Testis (tissue), 2 donors: ENCODE measurements at regions not wholly inside any gene's neighbourhood (a gene's known extent, or its start where the extent isn't known, plus 50 kb on each side); places are given as distances from the start of the nearest gene placed in this dataset.

Source experiments
- DNase-seq: peaks from one replicate; pipeline ENCODE4 v3.0.0-alpha.2; 2019
- H3K27ac ChIP-seq, 2 donors: fragments of 200-600 bp; sonication (generic); one replicate each; pipeline ENCODE4 v1.5.1; 2019
- H3K27me3 ChIP-seq: fragments of 200-600 bp; sonication (generic); one replicate; pipeline ENCODE4 v1.5.1; 2019
- H3K36me3 ChIP-seq: fragments of 200-600 bp; sonication (generic); one replicate; pipeline ENCODE4 v1.5.1; 2017; ENCODE audit warnings: low read depth; ENCODE audit errors: missing control alignments
- H3K4me1 ChIP-seq: fragments of 200-600 bp; sonication (generic); one replicate; pipeline ENCODE4 v1.5.1; 2019
- H3K4me3 ChIP-seq, 2 donors: fragments of 200-600 bp; sonication (generic); one replicate each; pipeline ENCODE4 v1.5.1; 2017 to 2019
- H3K9me3 ChIP-seq: fragments of 200-600 bp; sonication (generic); one replicate; pipeline ENCODE4 v1.5.1; 2017
- POLR2A ChIP-seq: fragments of 450-650 bp; IDR thresholded peaks from one replicate; pipeline ENCODE4 v1.6.1; 2017; ENCODE audit warnings: antibody characterized with exemption, mild to moderate bottlenecking, moderate library complexity
- WGBS, 2 donors: methylation state at CpG; one replicate each; pipeline ENCODE4 v1.1.5; 2018; 5-methylcytosine and 5-hydroxymethylcytosine counted together
- intact Hi-C: fragments of 100-400 bp; cut with DNase I; formaldehyde crosslinking; loops from one replicate; pipeline ENCODE4 v1.15.1; 2023; ENCODE audit warnings: low total_unique reads
- TF ChIP-seq, protein P1 (sequence below), 3 experiments: fragments of 450-650 bp in 2 of 3; fragments of 200-600 bp in 1 of 3; sonication (generic) in 1 of 3; IDR thresholded peaks; one replicate each; pipeline ENCODE4 v1.5.1; 2016 to 2019; ENCODE audit warnings: antibody characterized with exemption in 3 of 3, mild to moderate bottlenecking in 2 of 3, moderate library complexity in 1 of 3

DNA sequence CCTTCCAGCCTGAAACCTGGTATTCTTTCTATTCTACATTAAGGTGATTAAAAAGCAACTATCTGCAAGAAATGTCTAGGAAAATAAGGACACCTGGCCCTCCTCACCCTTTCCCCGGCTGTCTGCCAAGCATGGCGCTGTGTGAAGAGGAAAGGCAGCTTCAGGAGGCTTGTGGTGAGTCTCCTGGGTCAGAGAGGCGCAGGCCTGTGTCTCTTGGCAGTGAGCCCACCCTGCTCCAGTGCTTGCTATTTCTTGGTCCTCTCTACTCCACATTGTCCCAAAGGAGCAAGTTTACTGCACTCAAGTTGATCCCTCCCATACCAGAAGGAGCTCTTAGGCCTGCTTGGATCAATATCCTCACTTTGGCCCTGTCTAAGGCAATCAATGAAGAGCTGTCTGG lies 520.7 kb upstream of the B3GAT1 start:
- Histone ChIP-seq H3K4me3 (no peak overlapping the region), H3K27me3 (no peaks in the 10 kb centered on the region), H3K9me3 (no peaks in the 10 kb centered on the region), H3K27ac (no peak overlapping the region), H3K36me3 (no peaks in the 10 kb centered on the region), H3K4me1 (no peaks in the 10 kb centered on the region)
- WGBS, 2 donors, result 57 to 64% methylated on average over 3 of the region's 3 CpGs
- no peak for DNase-seq
- intact Hi-C loops, result no loop called here
- TF ChIP-seq, protein P1, sequence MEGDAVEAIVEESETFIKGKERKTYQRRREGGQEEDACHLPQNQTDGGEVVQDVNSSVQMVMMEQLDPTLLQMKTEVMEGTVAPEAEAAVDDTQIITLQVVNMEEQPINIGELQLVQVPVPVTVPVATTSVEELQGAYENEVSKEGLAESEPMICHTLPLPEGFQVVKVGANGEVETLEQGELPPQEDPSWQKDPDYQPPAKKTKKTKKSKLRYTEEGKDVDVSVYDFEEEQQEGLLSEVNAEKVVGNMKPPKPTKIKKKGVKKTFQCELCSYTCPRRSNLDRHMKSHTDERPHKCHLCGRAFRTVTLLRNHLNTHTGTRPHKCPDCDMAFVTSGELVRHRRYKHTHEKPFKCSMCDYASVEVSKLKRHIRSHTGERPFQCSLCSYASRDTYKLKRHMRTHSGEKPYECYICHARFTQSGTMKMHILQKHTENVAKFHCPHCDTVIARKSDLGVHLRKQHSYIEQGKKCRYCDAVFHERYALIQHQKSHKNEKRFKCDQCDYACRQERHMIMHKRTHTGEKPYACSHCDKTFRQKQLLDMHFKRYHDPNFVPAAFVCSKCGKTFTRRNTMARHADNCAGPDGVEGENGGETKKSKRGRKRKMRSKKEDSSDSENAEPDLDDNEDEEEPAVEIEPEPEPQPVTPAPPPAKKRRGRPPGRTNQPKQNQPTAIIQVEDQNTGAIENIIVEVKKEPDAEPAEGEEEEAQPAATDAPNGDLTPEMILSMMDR (IDR thresholded peaks at IDR 0.05), result no peak
- TF ChIP-seq POLR2A, result no peak

DNA sequence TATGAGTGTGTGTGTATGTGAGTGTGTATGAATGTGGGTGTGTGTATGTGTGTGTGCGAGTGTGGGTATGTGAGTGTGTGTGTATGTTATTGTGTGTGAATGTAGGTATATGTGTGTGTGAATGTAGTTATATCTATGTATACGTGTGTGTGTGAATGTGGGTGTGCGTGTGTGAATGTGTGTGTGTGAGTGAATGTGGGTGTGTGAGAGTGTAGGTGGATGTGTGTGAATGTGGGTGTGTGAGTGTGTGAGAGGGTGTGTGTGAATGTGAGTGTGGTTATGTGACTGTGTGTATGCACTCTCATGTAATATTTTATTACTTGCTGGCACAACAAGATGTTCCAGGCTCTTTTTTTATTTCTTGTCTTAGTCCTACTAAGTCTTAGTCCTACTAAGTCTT lies 513.4 kb upstream of the B3GAT1 start:
- 77 to 91% methylated on average over 3 of the region's 3 CpGs for WGBS, 2 donors
- DNase-seq, result no peak
- Histone ChIP-seq H3K4me1 (no peaks in the 10 kb centered on the region), H3K36me3 (no peaks in the 10 kb centered on the region), H3K9me3 (no peaks in the 10 kb centered on the region), H3K27me3 (no peaks in the 10 kb centered on the region), H3K4me3 (no peak overlapping the region), H3K27ac (no peak overlapping the region)
- no peak for TF ChIP-seq POLR2A
- TF ChIP-seq, protein P1 (IDR thresholded peaks at IDR 0.05), result no peak
- intact Hi-C loops, result no loop called here

DNA sequence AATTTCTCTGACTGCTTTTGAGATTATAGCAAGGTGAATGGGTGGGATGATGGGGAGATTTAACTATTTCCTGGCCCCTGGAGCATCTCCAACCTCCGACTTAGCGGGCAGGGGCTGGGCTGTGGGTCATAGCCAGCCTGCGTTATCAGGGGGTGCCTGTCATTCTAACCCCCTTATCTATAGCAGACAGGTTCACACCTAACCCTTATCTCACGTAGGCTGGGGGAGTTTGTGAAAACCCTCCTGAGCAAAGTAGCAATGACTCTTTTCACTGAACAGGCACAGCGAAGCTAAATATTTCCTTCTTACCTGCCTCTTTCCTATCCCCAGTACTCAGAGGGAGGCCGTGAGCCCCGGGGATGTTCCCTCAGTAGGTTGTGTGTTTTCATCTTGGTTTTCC lies 511.4 kb upstream of the B3GAT1 start:
- H3K27ac ChIP-seq, result no peak overlapping the region
- H3K4me3 ChIP-seq, result no peak overlapping the region
- no peaks in the 10 kb centered on the region for H3K36me3 ChIP-seq
- DNase-seq, result no peak
- TF ChIP-seq, protein P1 (IDR thresholded peaks at IDR 0.05), result no peak
- no peak for TF ChIP-seq POLR2A
- H3K27me3 ChIP-seq, result no peaks in the 10 kb centered on the region
- no peaks in the 10 kb centered on the region for H3K9me3 ChIP-seq
- intact Hi-C loops, result no loop called here
- H3K4me1 ChIP-seq, result no peaks in the 10 kb centered on the region
- 82 to 84% methylated on average over 7 of the region's 7 CpGs for whole genome bisulfite sequencing, 2 donors

DNA sequence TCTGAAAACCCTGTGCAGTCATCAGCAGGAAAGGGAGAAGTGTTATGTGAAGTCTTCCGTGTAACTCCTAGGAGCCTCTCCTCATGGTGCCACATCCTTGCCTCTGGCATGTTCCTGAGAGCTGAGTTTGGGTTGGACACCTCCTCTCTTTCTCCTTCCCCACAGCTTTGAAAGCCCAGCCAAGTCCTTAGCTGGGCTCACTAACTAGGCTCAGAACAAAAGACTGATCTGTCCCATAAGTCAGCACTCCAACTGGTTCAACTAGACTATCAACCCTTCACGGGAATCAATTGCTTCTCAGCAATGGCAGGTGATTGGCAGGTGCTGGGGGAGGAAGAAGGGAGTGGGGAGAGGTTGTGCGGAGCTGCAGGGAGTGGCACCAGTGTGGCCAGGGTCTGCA lies 509.9 kb upstream of the B3GAT1 start:
- DNase-seq, result no peak
- Histone ChIP-seq H3K27me3 (no peaks in the 10 kb centered on the region), H3K4me3 (no peak overlapping the region), H3K9me3 (no peaks in the 10 kb centered on the region), H3K27ac (no peak overlapping the region), H3K36me3 (no peaks in the 10 kb centered on the region), H3K4me1 (no peaks in the 10 kb centered on the region)
- 68 to 75% methylated on average over 3 of the region's 3 CpGs for WGBS, 2 donors
- intact Hi-C loops, result no loop called here
- TF ChIP-seq, protein P1 (IDR thresholded peaks at IDR 0.05), result no peak
- no peak for TF ChIP-seq POLR2A

DNA sequence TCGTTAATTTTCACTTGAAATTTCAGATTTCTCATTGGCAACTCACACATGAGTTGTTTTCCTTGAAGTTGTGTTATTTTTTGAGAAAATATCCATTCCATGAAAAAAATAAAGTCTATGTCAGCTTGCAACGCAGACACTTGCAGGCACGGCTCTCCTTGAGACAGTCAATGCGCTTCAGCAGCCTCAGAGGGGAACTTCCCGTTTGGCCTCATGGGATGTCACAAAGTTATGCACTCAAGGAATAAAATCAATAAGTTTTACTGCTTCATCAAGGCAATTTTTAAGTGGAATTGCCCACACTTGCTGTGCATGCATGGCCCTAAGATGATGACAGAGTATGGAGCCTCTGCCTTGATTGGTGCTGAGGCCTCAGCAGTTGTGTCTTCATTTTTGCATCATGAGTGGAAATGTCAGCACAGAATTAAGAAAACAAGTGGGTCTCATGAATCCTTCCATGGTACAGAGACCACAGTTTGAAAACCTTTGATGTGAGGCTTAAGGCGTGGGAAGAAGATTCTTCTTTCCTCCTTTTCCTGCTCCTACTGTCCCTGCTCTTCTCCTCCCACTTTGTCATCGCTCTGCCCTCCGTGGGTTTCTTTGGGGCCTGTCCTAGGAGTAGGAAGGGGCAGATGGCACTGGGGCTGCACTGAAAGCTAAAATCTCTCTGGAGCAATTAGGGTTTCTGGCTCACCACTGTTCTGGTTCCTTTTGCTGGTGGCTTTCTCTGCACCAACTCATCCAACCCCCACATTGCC lies 509.0 kb upstream of the B3GAT1 start:
- H3K4me3 ChIP-seq, result no peak overlapping the region
- no peak for DNase-seq
- intact Hi-C loops, result no loop called here
- no peaks in the 10 kb centered on the region for H3K4me1 ChIP-seq
- H3K36me3 ChIP-seq, result no peaks in the 10 kb centered on the region
- H3K9me3 ChIP-seq, result no peaks in the 10 kb centered on the region
- H3K27me3 ChIP-seq, result no peaks in the 10 kb centered on the region
- TF ChIP-seq POLR2A, result no peak
- TF ChIP-seq, protein P1 (IDR thresholded peaks at IDR 0.05), result no peak
- H3K27ac ChIP-seq, result no peak overlapping the region
- 77 to 85% methylated on average over 8 of the region's 8 CpGs for WGBS, 2 donors
